B cell (primary cell): ENCODE measurements at regions not wholly inside any gene's neighbourhood (a gene's known extent, or its start where the extent isn't known, plus 50 kb on each side); places are given as distances from the start of the nearest gene placed in this dataset.

Experiments used
- ATAC-seq: fragments of 200-7000 bp; cut with Tn5 transposase; one replicate; pipeline ENCODE4 v1.10.0; 2021; ENCODE audit warnings: low read depth, mild to moderate bottlenecking, moderate number of reproducible peaks, moderate library complexity
- CTCF ChIA-PET: fragments of 350-600 bp; sonication (Branson Sonifier 250); formaldehyde crosslinking; loops from one replicate; lab custom pipeline; 2021; ENCODE audit warnings: antibody characterized with exemption, inconsistent platforms; lab: Charles Lee
- POLR2A ChIA-PET: fragments of 350-600 bp; sonication (Branson Sonifier 250); formaldehyde crosslinking; loops from one replicate; lab custom pipeline; 2021; ENCODE audit warnings: antibody characterized with exemption; lab: Charles Lee
- DNase-seq: peaks from one replicate; pipeline ENCODE4 v3.0.0; 2013
- H2AFZ ChIP-seq: 2 replicates; pipeline ENCODE4 v1.6.1; 2012; ENCODE audit warnings: mild to moderate bottlenecking, low read depth, low read length; ENCODE audit not compliant: insufficient read depth, poor library complexity, severe bottlenecking
- H3K27ac ChIP-seq, 2 donors: 1 replicate in 1 of 2; 2 replicates in 1 of 2; pipeline ENCODE4 v1.5.1; 2012 to 2013; ENCODE audit warnings: low read length in 2 of 2, mild to moderate bottlenecking in 2 of 2, moderate library complexity in 1 of 2
- H3K27me3 ChIP-seq, 4 experiments: fragments of 200-600 bp in 1 of 4; sonication (generic) in 1 of 4; replicated peaks in 1 of 4; 1 replicate in 2 of 4; 2 replicates in 2 of 4; pipeline versions ENCODE4 v1.6.1 to v1.7.0; 2013 to 2016; ENCODE audit warnings: low read length in 3 of 4, mild to moderate bottlenecking in 2 of 4, mixed read lengths in 1 of 4, moderate library complexity in 1 of 4; ENCODE audit not compliant: insufficient read depth in 4 of 4, control insufficient read depth in 3 of 4; ENCODE audit errors: control extremely low read depth in 1 of 4
- H3K36me3 ChIP-seq, 2 experiments: replicated peaks in 1 of 2; 1 replicate in 1 of 2; 2 replicates in 1 of 2; pipeline versions ENCODE4 v1.6.1 to v1.7.1; 2013; ENCODE audit warnings: low read length in 1 of 2; ENCODE audit not compliant: insufficient read depth in 2 of 2, control insufficient read depth in 1 of 2; ENCODE audit errors: control extremely low read depth in 1 of 2, extremely low read depth in 1 of 2
- H3K4me1 ChIP-seq, 2 donors: fragments of 200-600 bp in 1 of 2; sonication (generic) in 1 of 2; 1 replicate in 1 of 2; 2 replicates in 1 of 2; pipeline versions ENCODE4 v1.5.1 to v1.6.1; 2013 to 2017; ENCODE audit warnings: low read length in 2 of 2; ENCODE audit not compliant: control insufficient read depth in 2 of 2, insufficient read depth in 2 of 2
- H3K4me2 ChIP-seq: replicated peaks from 2 replicates; pipeline ENCODE3; 2012; ENCODE audit warnings: mild to moderate bottlenecking, low read depth, low read length; ENCODE audit not compliant: poor library complexity, severe bottlenecking
- H3K4me3 ChIP-seq, 5 experiments: fragments of 200-600 bp in 1 of 5; sonication (generic) in 1 of 5; 1 replicate in 3 of 5; 2 replicates in 2 of 5; pipeline versions ENCODE4 v1.5.1 to v1.7.0; 2011 to 2016; ENCODE audit warnings: low read length in 4 of 5, mild to moderate bottlenecking in 4 of 5, low read depth in 2 of 5, control low read depth in 1 of 5, moderate library complexity in 1 of 5; ENCODE audit not compliant: insufficient read depth in 1 of 5; ENCODE audit errors: control extremely low read depth in 1 of 5, extremely low read depth in 1 of 5
- H3K79me2 ChIP-seq: fragments of 200-600 bp; sonication (generic); one replicate; pipeline ENCODE4 v1.6.0; 2016; ENCODE audit warnings: low read length; ENCODE audit not compliant: control insufficient read depth, insufficient read depth
- H3K9ac ChIP-seq: fragments of 200-600 bp; sonication (generic); 2 replicates; pipeline ENCODE4 v1.6.1; 2017; ENCODE audit warnings: mild to moderate bottlenecking, low read length, moderate library complexity
- H3K9me3 ChIP-seq, 3 donors: one replicate each; pipeline versions ENCODE4 v1.6.1 to v1.7.1; 2013; ENCODE audit warnings: low read length in 2 of 3; ENCODE audit not compliant: control insufficient read depth in 2 of 3, insufficient read depth in 1 of 3; ENCODE audit errors: control extremely low read depth in 1 of 3
- H4K20me1 ChIP-seq: 2 replicates; pipeline ENCODE4 v1.6.0; 2012; ENCODE audit warnings: mild to moderate bottlenecking, low read length; ENCODE audit not compliant: insufficient read depth, control insufficient read depth, poor library complexity, severe bottlenecking
- H3K27ac Mint-ChIP-seq: one replicate; pipeline ENCODE4 v1.8.0; 2021; ENCODE audit warnings: mixed read lengths
- H3K27me3 Mint-ChIP-seq: one replicate; pipeline ENCODE4 v1.8.0; 2021; ENCODE audit warnings: mixed read lengths
- H3K4me1 Mint-ChIP-seq: one replicate; pipeline ENCODE4 v1.8.0; 2021; ENCODE audit warnings: mixed read lengths
- H3K4me3 Mint-ChIP-seq: one replicate; pipeline ENCODE4 v1.8.0; 2021; ENCODE audit warnings: mixed read lengths
- H3K9me3 Mint-ChIP-seq: one replicate; pipeline ENCODE4 v1.8.0; 2022; ENCODE audit warnings: mixed read lengths; ENCODE audit not compliant: insufficient read depth
- CTCF ChIP-seq: fragments of 200-600 bp; IDR thresholded peaks from one replicate; pipeline ENCODE4 v1.8.0; 2022; ENCODE audit warnings: antibody characterized with exemption, mild to moderate bottlenecking
- EZH2 ChIP-seq: IDR thresholded peaks from 2 replicates; pipeline ENCODE4 v1.6.1; 2012; ENCODE audit warnings: borderline replicate concordance, low read depth, mild to moderate bottlenecking, moderate library complexity, low read length; ENCODE audit not compliant: insufficient read depth, poor library complexity, severe bottlenecking
- WGBS: methylation state at CpG from one replicate; pipeline ENCODE4 v1.1.5; 2013; ENCODE audit warnings: missing lambda C conversion rate; ENCODE audit not compliant: insufficient coverage; 5-methylcytosine and 5-hydroxymethylcytosine counted together
- intact Hi-C: fragments of 100-400 bp; cut with micrococcal nuclease; formaldehyde crosslinking; loops from one replicate; pipeline ENCODE4 v1.10.0; 2022

- 22% methylated on average over 5 of the region's 5 CpGs for WGBS
- Mint-ChIP-seq H3K4me3 (no peak overlapping the region), H3K27ac (no peak overlapping the region), H3K9me3 (no peaks in the 10 kb centered on the region), H3K4me1 (no peaks in the 10 kb centered on the region), H3K27me3 (peaks cover 37% of the 10 kb centered on the region)
- no peak for ATAC-seq
- Histone ChIP-seq H3K79me2 (no peaks in the 10 kb centered on the region), H3K36me3 (no peaks in the 10 kb centered on the region), H3K9ac (no peak overlapping the region), H3K4me3 (no peak overlapping the region), H4K20me1 (no peaks in the 10 kb centered on the region), H3K27me3 (peaks cover 0 to 8% (median 1%) of the 10 kb centered on the region in 4 experiments), H3K27ac (no peak overlapping the region), H3K4me1 (no peaks in the 10 kb centered on the region), H3K9me3 (no peaks in the 10 kb centered on the region), H2AFZ (no peak overlapping the region), H3K4me2 (no peak overlapping the region)
- POLR2A ChIA-PET, result no interaction called here
- intact Hi-C loops, result no loop called here
- TF ChIP-seq EZH2 (no peak), CTCF (no peak)
- DNase-seq, result no peak
- CTCF ChIA-PET, result no interaction called here
These were observed 266.6 kb upstream of the C1orf174 start for GRCh38 chr1:4166713-4167112.

- intact Hi-C loops, result no loop called here
- no peak for DNase-seq
- Histone ChIP-seq H4K20me1 (no peaks in the 10 kb centered on the region), H3K9me3 (no peaks in the 10 kb centered on the region), H3K79me2 (no peaks in the 10 kb centered on the region), H3K4me3 (no peak overlapping the region), H3K27me3 (peaks cover 0 to 8% (median 1%) of the 10 kb centered on the region in 4 experiments), H3K27ac (no peak overlapping the region), H3K4me1 (no peaks in the 10 kb centered on the region), H3K9ac (no peak overlapping the region), H3K36me3 (no peaks in the 10 kb centered on the region), H3K4me2 (no peak overlapping the region), H2AFZ (no peak overlapping the region)
- H3K4me1 Mint-ChIP-seq, result no peaks in the 10 kb centered on the region
- H3K9me3 Mint-ChIP-seq, result no peaks in the 10 kb centered on the region
- WGBS, result 96% methylated on average over 6 of the region's 6 CpGs
- no peak for TF ChIP-seq EZH2
- no peak for TF ChIP-seq CTCF
- ATAC-seq, result no peak
- H3K27me3 Mint-ChIP-seq, result peaks cover 39% of the 10 kb centered on the region
- POLR2A ChIA-PET, result no interaction called here
- H3K27ac Mint-ChIP-seq, result no peak overlapping the region
- CTCF ChIA-PET, result no interaction called here
- no peak overlapping the region for H3K4me3 Mint-ChIP-seq
These were observed 269.9 kb upstream of the C1orf174 start for GRCh38 chr1:4169991-4170390.
